CD4-positive, alpha-beta T cell treated with Interferon gamma for 1 hour (primary cell): ENCODE measurements at regions not wholly inside any gene's neighbourhood (a gene's known extent, or its start where the extent isn't known, plus 50 kb on each side); places are given as distances from the start of the nearest gene placed in this dataset.
"Not testable (repeated sequence)": the region's sequence is repeated elsewhere in the genome, so short reads cannot be mapped to it uniquely, and the experiment has no call there.

Experiments used
- DNase-seq: peaks from one replicate; pipeline ENCODE4 v3.0.0-alpha.2; 2020

GRCh38 chr5:130937046-130937445, 228.0 kb downstream of the HINT1 start:
- DNase-seq: no peak

DNA sequence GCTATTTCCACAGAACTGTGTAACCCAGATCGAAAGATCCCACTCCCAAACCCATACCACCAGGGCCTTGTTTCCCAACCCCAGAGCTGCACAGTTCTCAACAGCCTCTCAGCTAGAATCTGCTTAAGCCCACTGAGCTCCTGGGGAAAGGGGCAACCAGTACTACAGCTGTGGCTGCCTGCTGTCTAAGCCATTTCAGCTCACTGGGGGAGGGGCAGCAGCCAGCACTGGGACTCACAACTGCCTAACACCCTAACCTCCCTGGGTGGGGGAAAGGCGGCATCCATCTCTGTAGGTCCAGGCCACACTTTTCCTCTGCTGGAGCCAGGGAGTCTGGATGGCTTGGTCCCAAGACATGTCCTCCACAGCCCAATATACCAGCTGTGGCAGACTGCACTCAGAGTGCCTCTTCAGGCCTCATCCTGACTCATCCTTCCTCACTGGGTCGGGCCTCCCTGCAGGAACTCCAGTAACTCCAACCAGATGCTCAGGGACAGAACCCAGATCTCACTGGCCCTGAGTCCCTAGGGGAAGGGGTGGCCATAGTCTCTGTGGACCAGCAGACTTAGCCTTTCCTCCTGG, 241.4 kb downstream of the HINT1 start:
- no peak for DNase-seq

GRCh38 chr5:130912088-130912487, 253.0 kb downstream of the HINT1 start:
- DNase-seq: no peak

- DNase-seq: no peak
These were observed 256.9 kb downstream of the HINT1 start for GRCh38 chr5:130908186-130908585.

DNA sequence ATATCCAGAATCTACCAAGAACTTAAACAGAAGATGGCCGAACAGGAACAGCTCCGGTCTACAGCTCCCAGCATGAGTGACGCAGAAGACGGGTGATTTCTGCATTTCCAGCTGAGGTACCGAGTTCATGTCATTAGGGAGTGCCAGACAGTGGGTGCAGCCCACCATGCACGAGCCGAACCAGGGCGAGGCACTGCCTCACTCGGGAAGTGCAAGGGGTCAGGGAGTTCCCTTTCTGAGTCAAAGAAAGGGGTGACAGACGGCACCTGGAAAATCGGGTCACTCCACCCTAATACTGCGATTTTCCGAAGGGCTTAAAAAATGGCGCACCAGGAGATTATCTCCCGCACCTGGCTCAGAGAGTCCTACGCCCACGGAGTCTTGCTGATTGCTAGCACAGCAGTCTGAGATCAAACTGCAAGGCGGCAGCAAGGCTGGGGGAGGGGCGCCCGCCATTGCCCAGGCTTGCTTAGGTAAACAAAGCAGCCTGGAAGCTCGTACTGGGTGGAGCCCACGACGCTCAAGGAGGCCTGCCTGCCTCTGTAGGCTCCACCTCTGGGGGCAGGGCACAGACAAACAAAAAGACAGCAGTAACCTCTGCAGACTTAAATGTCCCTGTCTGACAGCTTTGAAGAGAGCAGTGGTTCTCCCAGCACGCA, 267.4 kb downstream of the HINT1 start:
- not testable (repeated sequence) for DNase-seq

GRCh38 chr5:130897181-130897536, 267.9 kb downstream of the HINT1 start:
- not testable (repeated sequence) for DNase-seq

GRCh38 chr5:130896636-130897035, 268.4 kb downstream of the HINT1 start:
- no peak for DNase-seq

DNA sequence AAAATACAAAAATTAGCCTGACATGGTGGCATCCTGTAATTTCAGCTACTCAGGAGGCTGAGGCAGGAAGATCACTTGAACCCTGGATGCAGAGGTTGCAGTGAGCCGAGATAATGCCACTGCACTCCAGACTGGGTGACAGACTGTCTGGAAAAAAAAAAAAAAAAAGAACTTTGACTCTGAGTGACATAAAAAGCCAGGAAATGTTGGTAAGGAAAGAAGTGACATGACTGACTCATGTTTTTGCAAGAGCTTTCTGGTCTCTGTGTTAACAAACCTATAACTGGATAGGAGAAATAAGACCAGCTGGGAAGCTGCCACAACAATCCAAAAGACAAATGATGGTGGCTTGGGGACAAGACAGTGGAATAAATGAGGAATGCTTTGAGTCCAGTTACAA, 272.1 kb downstream of the HINT1 start:
- DNase-seq: no peak

- DNase-seq: no peak
These were observed 274.4 kb downstream of the HINT1 start for GRCh38 chr5:130890610-130891009.

DNA sequence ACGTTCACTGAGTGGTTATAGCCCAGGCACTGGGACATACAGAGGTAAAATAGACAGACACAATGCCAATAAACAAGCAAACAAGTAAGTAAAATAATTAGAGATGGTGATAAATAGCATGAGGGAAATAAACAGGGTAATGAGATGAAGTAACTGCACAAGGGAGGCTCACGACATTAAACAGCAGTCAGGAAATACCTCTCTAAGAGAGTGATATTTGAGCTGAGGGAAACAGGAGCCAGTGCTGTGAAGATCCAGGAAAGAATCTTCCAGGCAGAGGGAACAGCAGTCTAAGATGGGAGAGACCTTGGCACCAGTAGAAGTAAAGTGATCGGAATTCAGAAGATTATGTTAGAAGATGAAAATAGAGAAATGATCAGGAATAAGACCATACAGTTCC, 279.4 kb downstream of the HINT1 start:
- no peak for DNase-seq

DNA sequence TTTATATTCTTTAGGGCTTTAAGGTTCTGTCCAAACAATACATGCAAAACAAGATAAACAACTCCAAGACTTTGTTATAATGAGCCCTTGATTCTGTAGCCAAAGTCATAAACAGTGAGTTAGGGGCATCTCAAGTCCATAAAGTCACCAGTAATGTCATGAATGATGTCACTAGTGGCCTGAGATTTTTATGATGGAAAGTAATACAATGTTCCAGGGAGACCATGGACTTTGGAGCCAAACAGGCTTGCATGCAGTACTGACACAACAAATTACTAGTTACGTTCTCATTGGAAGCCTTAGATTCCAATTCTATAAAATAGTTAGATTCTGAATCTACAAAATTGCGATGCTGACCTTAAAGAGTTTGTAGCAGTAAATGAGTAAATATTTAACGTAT, 280.0 kb downstream of the HINT1 start:
- DNase-seq: no peak

DNA sequence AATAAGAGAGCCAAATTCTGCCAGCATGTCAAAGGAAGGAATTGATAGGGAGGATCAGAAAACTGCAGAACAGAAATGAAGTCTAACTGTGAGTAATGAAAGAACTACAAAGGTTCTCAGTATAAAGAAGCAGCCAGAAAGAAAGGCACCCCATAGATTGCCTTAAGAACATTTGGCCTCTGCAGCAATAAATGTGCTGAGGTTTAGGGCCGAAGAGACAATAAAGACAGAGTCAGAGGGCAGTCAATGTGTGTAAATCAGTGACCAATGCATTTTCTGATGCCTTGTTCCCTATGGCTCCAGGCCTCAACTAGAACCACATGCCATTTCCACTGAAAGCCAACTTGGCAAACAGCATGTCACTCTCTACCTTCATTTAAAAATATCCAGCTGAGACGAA, 281.0 kb downstream of the HINT1 start:
- no peak for DNase-seq

GRCh38 chr5:130875656-130876055, 289.4 kb downstream of the HINT1 start:
- DNase-seq: no peak

- DNase-seq: no peak
These were observed 290.1 kb downstream of the HINT1 start for GRCh38 chr5:130874861-130875417.

GRCh38 chr5:130871346-130872086, 293.5 kb downstream of the HINT1 start:
- DNase-seq: peak; percentile 2

- no peak for DNase-seq
These were observed 294.4 kb downstream of the HINT1 start for GRCh38 chr5:130870691-130871090.

DNA sequence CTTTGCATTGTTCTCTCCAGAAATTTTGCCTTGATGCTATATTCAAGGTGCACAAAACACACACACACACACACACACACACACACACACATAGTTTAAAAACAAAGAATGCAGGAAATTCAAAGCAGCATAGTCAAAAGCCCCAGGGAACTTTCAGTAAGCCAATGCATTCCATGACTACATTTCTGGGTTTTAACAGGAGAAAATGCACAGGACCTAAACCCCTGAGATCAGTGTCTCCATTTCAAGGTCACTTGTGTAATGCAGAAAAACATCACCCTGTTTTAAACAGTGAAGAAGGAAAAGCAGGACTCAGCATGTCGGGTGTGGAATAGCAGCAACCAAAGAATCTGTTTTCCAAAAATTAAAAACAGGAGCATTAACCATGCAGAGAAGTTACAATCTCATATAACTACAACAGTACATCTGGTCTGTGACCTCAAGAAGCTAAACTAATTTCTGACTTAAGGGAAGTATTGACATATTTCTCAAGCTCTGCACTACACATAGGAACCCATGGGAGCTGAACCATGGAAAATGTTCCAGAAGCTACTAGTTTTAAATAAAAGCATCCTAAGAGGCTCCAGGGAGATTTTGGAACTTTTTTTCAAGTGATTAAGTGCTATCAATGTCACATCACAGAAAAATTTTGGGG, 296.7 kb downstream of the HINT1 start:
- DNase-seq: no peak

GRCh38 chr5:130845049-130845765, 319.8 kb downstream of the HINT1 start:
- no peak for DNase-seq

- DNase-seq: no peak
These were observed 328.1 kb downstream of the HINT1 start for GRCh38 chr5:130836729-130837649.

GRCh38 chr5:130817598-130818384, 347.3 kb downstream of the HINT1 start:
- DNase-seq: not testable (repeated sequence)

- no peak for DNase-seq
These were observed 349.8 kb downstream of the HINT1 start for GRCh38 chr5:130815246-130815645.
